K562 (cell line): ENCODE measurements at regions not wholly inside any gene's neighbourhood (a gene's known extent, or its start where the extent isn't known, plus 50 kb on each side); places are given as distances from the start of the nearest gene placed in this dataset.

ENCODE experiments used
- CREBBP ChIP-seq: IDR thresholded peaks from one replicate; pipeline ENCODE4 v1.6.1; 2012; ENCODE audit warnings: low read depth, mild to moderate bottlenecking, control low read depth, inconsistent platforms, low read length
- DPF2 ChIP-seq: fragments of 450-650 bp; IDR thresholded peaks from 2 replicates; pipeline ENCODE4 v1.6.1; 2016
- ELK3 ChIP-seq: fragments of 450-650 bp; formaldehyde crosslinking; IDR thresholded peaks from 2 replicates; pipeline ENCODE4 v1.4.0; 2020; ENCODE audit warnings: mild to moderate bottlenecking
- EP300 ChIP-seq: IDR thresholded peaks from 2 replicates; pipeline ENCODE4 v1.6.1; 2012; ENCODE audit warnings: low read length, improper control_type of control experiment
- HNRNPLL ChIP-seq: fragments of 200-400 bp; formaldehyde crosslinking; IDR thresholded peaks from 2 replicates; pipeline ENCODE4 v1.6.1; 2017; ENCODE audit warnings: low read length, low read depth, mild to moderate bottlenecking; ENCODE audit not compliant: poor library complexity, severe bottlenecking
- MTA1 ChIP-seq: fragments of 450-650 bp; IDR thresholded peaks from 2 replicates; pipeline ENCODE4 v1.6.1; 2017; ENCODE audit warnings: borderline replicate concordance
- NONO ChIP-seq, 2 experiments: fragments of 200-400 bp in 1 of 2; fragments of 450-650 bp in 1 of 2; formaldehyde crosslinking in 1 of 2; IDR thresholded peaks; 2 replicates each; pipeline ENCODE4 v1.6.1; 2017; ENCODE audit warnings: low read depth in 2 of 2, mild to moderate bottlenecking in 2 of 2, moderate library complexity in 2 of 2, low read length in 1 of 2
- SOX6 ChIP-seq: fragments of 450-650 bp; IDR thresholded peaks from 2 replicates; pipeline ENCODE4 v1.6.1; 2014; ENCODE audit warnings: mild to moderate bottlenecking
- STAT6 ChIP-seq: sonication (generic); formaldehyde crosslinking; IDR thresholded peaks from 2 replicates; pipeline ENCODE4 v1.8.1; 2023; ENCODE audit warnings: mild to moderate bottlenecking, missing genetic modification reagents
- TAL1 ChIP-seq: fragments of 450-650 bp; IDR thresholded peaks from 2 replicates; pipeline ENCODE4 v1.6.1; 2016; ENCODE audit warnings: mild to moderate bottlenecking
- ZBTB26 ChIP-seq: fragments of 450-650 bp; formaldehyde crosslinking; IDR thresholded peaks from 2 replicates; pipeline ENCODE4 v1.4.0; 2022; ENCODE audit warnings: missing genetic modification characterization
- ZNF408 ChIP-seq: fragments of 250-450 bp; sonication (Bioruptor Pico); IDR thresholded peaks from 2 replicates; pipeline ENCODE4 v1.4.0; 2020; ENCODE audit warnings: low read depth, mild to moderate bottlenecking, moderate library complexity
- TF ChIP-seq, protein P1 (sequence below), 2 experiments: IDR thresholded peaks in 1 of 2; conservative IDR thresholded peaks in 1 of 2; 2 replicates each; pipeline ENCODE4 v1.6.1; 2016; ENCODE audit warnings: low read depth in 2 of 2, mild to moderate bottlenecking in 1 of 2, missing compliant biosample characterization in 1 of 2, missing genetic modification characterization in 1 of 2, moderate library complexity in 1 of 2
- TF ChIP-seq, protein P2 (sequence below): fragments of 250-450 bp; sonication (Bioruptor Pico); IDR thresholded peaks from 2 replicates; pipeline ENCODE4 v1.4.0; 2020; ENCODE audit warnings: borderline replicate concordance
- TF ChIP-seq, protein P3 (sequence below): fragments of 450-650 bp; IDR thresholded peaks from 2 replicates; pipeline ENCODE4 v1.6.1; 2016
- TF ChIP-seq, protein P4 (sequence below): fragments of 450-650 bp; conservative IDR thresholded peaks from 2 replicates; pipeline ENCODE4 v1.6.1; 2016; ENCODE audit warnings: missing genetic modification characterization, low read depth, mild to moderate bottlenecking, control low read depth, missing compliant biosample characterization

DNA sequence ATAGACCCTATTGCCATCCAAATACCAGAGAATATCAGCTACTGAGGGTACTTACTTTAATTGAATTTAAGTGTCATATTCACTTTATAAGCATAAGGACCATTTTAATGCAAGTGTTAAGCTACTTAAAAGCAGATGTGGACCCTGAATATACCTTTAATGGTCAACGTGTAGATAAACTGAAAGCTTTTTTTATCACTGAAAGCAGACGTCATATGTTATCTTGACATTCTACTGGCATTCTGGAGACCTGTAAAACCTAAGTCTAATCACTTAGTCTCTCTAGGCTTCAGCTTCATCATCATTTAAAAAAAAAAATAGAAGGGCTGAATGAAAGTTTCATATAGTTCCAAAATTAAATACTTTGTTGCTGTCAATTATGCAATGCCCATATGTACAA is 116.5 kb downstream of the ELAPOR2 start (continued):
- TF ChIP-seq, protein P1, sequence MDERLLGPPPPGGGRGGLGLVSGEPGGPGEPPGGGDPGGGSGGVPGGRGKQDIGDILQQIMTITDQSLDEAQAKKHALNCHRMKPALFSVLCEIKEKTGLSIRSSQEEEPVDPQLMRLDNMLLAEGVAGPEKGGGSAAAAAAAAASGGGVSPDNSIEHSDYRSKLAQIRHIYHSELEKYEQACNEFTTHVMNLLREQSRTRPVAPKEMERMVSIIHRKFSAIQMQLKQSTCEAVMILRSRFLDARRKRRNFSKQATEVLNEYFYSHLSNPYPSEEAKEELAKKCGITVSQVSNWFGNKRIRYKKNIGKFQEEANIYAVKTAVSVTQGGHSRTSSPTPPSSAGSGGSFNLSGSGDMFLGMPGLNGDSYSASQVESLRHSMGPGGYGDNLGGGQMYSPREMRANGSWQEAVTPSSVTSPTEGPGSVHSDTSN (CRISPR knock-in tag; IDR thresholded peaks at IDR 0.05; ENCODE audit: low read depth), result no peak
- TF ChIP-seq, protein P1 (tag; conservative IDR thresholded peaks at IDR 0.05; ENCODE audit: low read depth), result 0 out of 2 replicates have a peak, but pooled peaks have one; percentile 12
- TF ChIP-seq, protein P2, sequence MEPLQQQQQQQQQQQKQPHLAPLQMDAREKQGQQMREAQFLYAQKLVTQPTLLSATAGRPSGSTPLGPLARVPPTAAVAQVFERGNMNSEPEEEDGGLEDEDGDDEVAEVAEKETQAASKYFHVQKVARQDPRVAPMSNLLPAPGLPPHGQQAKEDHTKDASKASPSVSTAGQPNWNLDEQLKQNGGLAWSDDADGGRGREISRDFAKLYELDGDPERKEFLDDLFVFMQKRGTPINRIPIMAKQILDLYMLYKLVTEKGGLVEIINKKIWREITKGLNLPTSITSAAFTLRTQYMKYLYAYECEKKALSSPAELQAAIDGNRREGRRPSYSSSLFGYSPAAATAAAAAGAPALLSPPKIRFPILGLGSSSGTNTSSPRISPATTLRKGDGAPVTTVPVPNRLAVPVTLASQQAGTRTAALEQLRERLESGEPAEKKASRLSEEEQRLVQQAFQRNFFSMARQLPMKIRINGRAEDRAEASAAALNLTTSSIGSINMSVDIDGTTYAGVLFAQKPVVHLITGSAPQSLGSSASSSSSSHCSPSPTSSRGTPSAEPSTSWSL (CRISPR knock-in tag), result no peak
- TF ChIP-seq ZNF408 (no peak), NONO (IDR thresholded peaks at IDR 0.05; ENCODE audit: low read depth in 2 of 2, low read length in 1 of 2) (no peak), EP300 (0 out of 2 replicates have a peak, but pooled peaks have one; percentile 48), CREBBP (no peak), ZBTB26 (CRISPR knock-in tag) (no peak), TAL1 (peak; percentile 51), HNRNPLL (no peak), SOX6 (0 out of 2 replicates have a peak, but pooled peaks have one; percentile 11), ELK3 (CRISPR knock-in tag) (no peak), MTA1 (no peak), STAT6 (CRISPR knock-in tag) (no peak), DPF2 (peak; percentile 47)
- TF ChIP-seq, protein P3, sequence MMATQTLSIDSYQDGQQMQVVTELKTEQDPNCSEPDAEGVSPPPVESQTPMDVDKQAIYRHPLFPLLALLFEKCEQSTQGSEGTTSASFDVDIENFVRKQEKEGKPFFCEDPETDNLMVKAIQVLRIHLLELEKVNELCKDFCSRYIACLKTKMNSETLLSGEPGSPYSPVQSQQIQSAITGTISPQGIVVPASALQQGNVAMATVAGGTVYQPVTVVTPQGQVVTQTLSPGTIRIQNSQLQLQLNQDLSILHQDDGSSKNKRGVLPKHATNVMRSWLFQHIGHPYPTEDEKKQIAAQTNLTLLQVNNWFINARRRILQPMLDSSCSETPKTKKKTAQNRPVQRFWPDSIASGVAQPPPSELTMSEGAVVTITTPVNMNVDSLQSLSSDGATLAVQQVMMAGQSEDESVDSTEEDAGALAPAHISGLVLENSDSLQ, result 0 out of 2 replicates have a peak, but pooled peaks have one; percentile 22
- TF ChIP-seq, protein P4, sequence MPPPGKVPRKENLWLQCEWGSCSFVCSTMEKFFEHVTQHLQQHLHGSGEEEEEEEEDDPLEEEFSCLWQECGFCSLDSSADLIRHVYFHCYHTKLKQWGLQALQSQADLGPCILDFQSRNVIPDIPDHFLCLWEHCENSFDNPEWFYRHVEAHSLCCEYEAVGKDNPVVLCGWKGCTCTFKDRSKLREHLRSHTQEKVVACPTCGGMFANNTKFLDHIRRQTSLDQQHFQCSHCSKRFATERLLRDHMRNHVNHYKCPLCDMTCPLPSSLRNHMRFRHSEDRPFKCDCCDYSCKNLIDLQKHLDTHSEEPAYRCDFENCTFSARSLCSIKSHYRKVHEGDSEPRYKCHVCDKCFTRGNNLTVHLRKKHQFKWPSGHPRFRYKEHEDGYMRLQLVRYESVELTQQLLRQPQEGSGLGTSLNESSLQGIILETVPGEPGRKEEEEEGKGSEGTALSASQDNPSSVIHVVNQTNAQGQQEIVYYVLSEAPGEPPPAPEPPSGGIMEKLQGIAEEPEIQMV (tag), result no peak
